ENCODE measurements at regions not wholly inside any gene's neighbourhood (a gene's known extent, or its start where the extent isn't known, plus 50 kb on each side); places are given as distances from the start of the nearest gene placed in this dataset.
A peak's percentile ranks its signal among the peaks of the same experiment; 100 is the strongest.

DNA sequence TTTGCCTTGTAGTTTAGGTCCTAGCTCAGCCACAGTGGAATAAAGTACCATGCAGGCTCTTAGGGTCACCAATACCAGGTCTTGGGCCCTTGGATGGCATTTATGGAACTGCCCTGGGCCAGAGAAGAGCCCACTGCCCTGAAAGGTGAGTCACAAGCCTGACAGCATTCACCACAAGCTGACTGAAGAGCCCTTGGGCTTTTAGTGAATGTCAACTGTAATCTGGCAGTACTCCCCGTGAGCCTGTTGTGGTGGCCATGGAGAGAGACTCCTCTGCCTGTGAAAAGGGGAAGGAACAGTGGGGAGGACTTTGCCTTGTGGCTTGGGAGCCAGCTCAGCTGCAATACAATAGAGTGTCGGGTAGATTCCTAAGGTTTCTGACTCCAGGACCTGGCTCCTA lies 1389.7 kb downstream of the DSC3 start:
- Histone ChIP-seq H2BK5ac (ENCODE audit: low read depth, low read length) (no peak overlapping the region), H2AFZ (ENCODE audit: low read length) (no peak overlapping the region), H3K36me3 (ENCODE audit: control insufficient read depth in 2 of 4, insufficient read depth in 4 of 4, low read length in 3 of 4) (no peaks in the 10 kb centered on the region), H3K4me1 (replicated peaks in 1 of 4; ENCODE audit: control insufficient read depth in 3 of 4, insufficient read depth in 4 of 4, low read length in 3 of 4) (no peaks in the 10 kb centered on the region), H3K4me3 (ENCODE audit: extremely low read depth in 1 of 4, insufficient read depth in 2 of 4, low read depth in 3 of 4, low read length in 4 of 4) (no peak overlapping the region), H3K27me3 (replicated peaks in 1 of 4; ENCODE audit: control insufficient read depth in 3 of 4, extremely low read depth in 1 of 4, insufficient read depth in 3 of 4, low read length in 3 of 4) (no peaks in the 10 kb centered on the region), H4K20me1 (replicated peaks in 1 of 2; ENCODE audit: control insufficient read depth in 1 of 2, insufficient read depth in 2 of 2, low read length in 2 of 2) (no peaks in the 10 kb centered on the region), H3K79me2 (ENCODE audit: control insufficient read depth in 1 of 2, insufficient read depth in 2 of 2, low read length in 2 of 2) (no peaks in the 10 kb centered on the region), H2BK20ac (ENCODE audit: low read length) (no peak overlapping the region), H3K9me3 (ENCODE audit: insufficient read depth in 2 of 2, low read depth in 1 of 2, low read length in 1 of 2) (no peaks in the 10 kb centered on the region), H3K56ac (replicated peaks; ENCODE audit: insufficient read length, low read depth, low read length) (no peak overlapping the region), H2BK120ac (replicated peaks; ENCODE audit: low read depth, low read length) (no peak overlapping the region), H3K14ac (ENCODE audit: insufficient read length) (no peak overlapping the region), H2BK15ac (ENCODE audit: low read length) (no peak overlapping the region), H3K18ac (ENCODE audit: extremely low read depth, low read length) (no peak overlapping the region), H4K8ac (ENCODE audit: extremely low read depth, insufficient read depth, low read length) (no peak overlapping the region), H3K4ac (replicated peaks; ENCODE audit: insufficient read length, low read depth, low read length) (peak overlapping the region; percentile 19), H2BK12ac (ENCODE audit: low read depth, low read length) (no peak overlapping the region), H3K27ac (ENCODE audit: low read depth, low read length) (no peak overlapping the region), H3K79me1 (ENCODE audit: low read depth, low read length) (no peaks in the 10 kb centered on the region), H2AK5ac (ENCODE audit: low read depth, low read length) (no peak overlapping the region), H4K91ac (replicated peaks; ENCODE audit: insufficient read length, low read length) (no peak overlapping the region), H4K5ac (ENCODE audit: insufficient read length, low read depth, low read length) (no peak overlapping the region), H3K4me2 (ENCODE audit: insufficient read depth in 1 of 2, low read depth in 2 of 2, low read length in 2 of 2) (no peak overlapping the region), H3K9ac (replicated peaks in 1 of 4; ENCODE audit: extremely low read depth in 1 of 4, low read depth in 3 of 4, low read length in 3 of 4) (no peak overlapping the region), H3K23me2 (ENCODE audit: low read depth, low read length) (no peaks in the 10 kb centered on the region), H3K23ac (ENCODE audit: insufficient read length) (no peak overlapping the region)
- TF ChIP-seq HDAC6 (IDR thresholded peaks at IDR 0.05; ENCODE audit: low read depth, low read length) (no peak), HDAC2 (IDR thresholded peaks at IDR 0.05; ENCODE audit: borderline replicate concordance in 1 of 2, low read depth in 2 of 2, low read length in 2 of 2) (no peak)
- DNase-seq (ENCODE audit: low read depth in 1 of 2, low spot score in 2 of 2) (no peak), FAIRE-seq (no peak)
- CTCF ChIA-PET (ENCODE audit: partially characterized antibody): no interaction called here
- POLR2A ChIA-PET (ENCODE audit: partially characterized antibody): no interaction called here
- 95% methylated on average over 2 of the region's 2 CpGs; no CpG with 5 or more reads in 1 of the 2 experiments for WGBS, 2 experiments (ENCODE audit: extremely low coverage in 1 of 2, insufficient coverage in 1 of 2, insufficient read length in 1 of 2, insufficient replicate concordance in 2 of 2, low coverage in 1 of 2, low lambda C conversion rate in 2 of 2, missing lambda C conversion rate in 1 of 2)
